ENCODE measurements at regions not wholly inside any gene's neighbourhood (a gene's known extent, or its start where the extent isn't known, plus 50 kb on each side); places are given as distances from the start of the nearest gene placed in this dataset.

GRCh38 chr12:78534311-78534710 is 330.3 kb upstream of the SYT1 start:
- no peak for DNase-seq
- H3F3A ChIP-seq (replicated peaks; ENCODE audit: insufficient read depth), result no peaks in the 10 kb centered on the region
- no peaks in the 10 kb centered on the region for H4K20me1 ChIP-seq (ENCODE audit: insufficient read depth)
- no peak overlapping the region for H2AFZ ChIP-seq (ENCODE audit: low read depth)
- H3K4me1 ChIP-seq (ENCODE audit: control insufficient read depth in 1 of 2, insufficient read depth in 2 of 2, low read depth in 1 of 2, low read length in 1 of 2), result no peaks in the 10 kb centered on the region
- no peak overlapping the region for H3K4me2 ChIP-seq
- ChIA-PET CTCF (no interaction called here), POLR2A (no interaction called here)
- no peak overlapping the region for H3K27ac ChIP-seq (ENCODE audit: low read depth in 2 of 2, low read length in 1 of 2)
- H3K9me3 ChIP-seq, result no peaks in the 10 kb centered on the region
- no peaks in the 10 kb centered on the region for H3K79me2 ChIP-seq (ENCODE audit: insufficient read depth)
- H3K9ac ChIP-seq, result no peak overlapping the region
- H3K9me2 ChIP-seq, result no peaks in the 10 kb centered on the region
- H3K36me3 ChIP-seq (replicated peaks in 1 of 2; ENCODE audit: control insufficient read depth in 1 of 2, insufficient read depth in 2 of 2, low read length in 1 of 2), result no peaks in the 10 kb centered on the region
- H3K27me3 ChIP-seq (ENCODE audit: insufficient read depth), result no peaks in the 10 kb centered on the region
- TF ChIP-seq YY1 (IDR thresholded peaks at IDR 0.05; ENCODE audit: low read depth) (no peak), RCOR1 (IDR thresholded peaks at IDR 0.05; ENCODE audit: low read length) (no peak), EP300 (IDR thresholded peaks at IDR 0.05; ENCODE audit: borderline replicate concordance in 1 of 2, low read depth in 1 of 2, low read length in 1 of 2) (no peak)
- TF ChIP-seq, protein P1, sequence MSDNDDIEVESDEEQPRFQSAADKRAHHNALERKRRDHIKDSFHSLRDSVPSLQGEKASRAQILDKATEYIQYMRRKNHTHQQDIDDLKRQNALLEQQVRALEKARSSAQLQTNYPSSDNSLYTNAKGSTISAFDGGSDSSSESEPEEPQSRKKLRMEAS (IDR thresholded peaks at IDR 0.05; ENCODE audit: low read depth), result no peak
- TF ChIP-seq, protein P2, sequence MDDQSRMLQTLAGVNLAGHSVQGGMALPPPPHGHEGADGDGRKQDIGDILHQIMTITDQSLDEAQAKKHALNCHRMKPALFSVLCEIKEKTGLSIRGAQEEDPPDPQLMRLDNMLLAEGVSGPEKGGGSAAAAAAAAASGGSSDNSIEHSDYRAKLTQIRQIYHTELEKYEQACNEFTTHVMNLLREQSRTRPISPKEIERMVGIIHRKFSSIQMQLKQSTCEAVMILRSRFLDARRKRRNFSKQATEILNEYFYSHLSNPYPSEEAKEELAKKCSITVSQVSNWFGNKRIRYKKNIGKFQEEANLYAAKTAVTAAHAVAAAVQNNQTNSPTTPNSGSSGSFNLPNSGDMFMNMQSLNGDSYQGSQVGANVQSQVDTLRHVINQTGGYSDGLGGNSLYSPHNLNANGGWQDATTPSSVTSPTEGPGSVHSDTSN (IDR thresholded peaks at IDR 0.05), result no peak
- WGBS (ENCODE audit: low lambda C conversion rate), result 17% methylated on average over 1 of the region's 1 CpG
- no peak overlapping the region for H3K4me3 ChIP-seq (ENCODE audit: low read depth in 2 of 2, low read length in 1 of 2)

- 77% methylated on average over 7 of the region's 7 CpGs for WGBS (ENCODE audit: low lambda C conversion rate)
- H3K27ac ChIP-seq (ENCODE audit: low read depth in 2 of 2, low read length in 1 of 2), result no peak overlapping the region
- no peaks in the 10 kb centered on the region for H3K9me3 ChIP-seq
- H2AFZ ChIP-seq (ENCODE audit: low read depth), result no peak overlapping the region
- H3K79me2 ChIP-seq (ENCODE audit: insufficient read depth), result no peaks in the 10 kb centered on the region
- H4K20me1 ChIP-seq (ENCODE audit: insufficient read depth), result no peaks in the 10 kb centered on the region
- H3K4me3 ChIP-seq (ENCODE audit: low read depth in 2 of 2, low read length in 1 of 2), result no peak overlapping the region
- H3K9me2 ChIP-seq, result no peaks in the 10 kb centered on the region
- no peaks in the 10 kb centered on the region for H3F3A ChIP-seq (replicated peaks; ENCODE audit: insufficient read depth)
- TF ChIP-seq EZH2phosphoT487 (IDR thresholded peaks at IDR 0.05; ENCODE audit: borderline replicate concordance, low read depth), result no peak
- no peak for TF ChIP-seq POLR2AphosphoS5 (IDR thresholded peaks at IDR 0.05; ENCODE audit: low read depth, low read length)
- TF ChIP-seq TCF12 (IDR thresholded peaks at IDR 0.05), result no peak
- TF ChIP-seq GABPA (IDR thresholded peaks at IDR 0.05; ENCODE audit: low read depth), result no peak
- no peak for TF ChIP-seq MXI1 (IDR thresholded peaks at IDR 0.05; ENCODE audit: low read depth, low read length)
- no peak for TF ChIP-seq USF1 (IDR thresholded peaks at IDR 0.05; ENCODE audit: borderline replicate concordance, low read depth)
- TF ChIP-seq, protein P1 (IDR thresholded peaks at IDR 0.05; ENCODE audit: low read depth), result no peak
- no peak for TF ChIP-seq FOXM1 (IDR thresholded peaks at IDR 0.05; ENCODE audit: low read depth)
- TF ChIP-seq, protein P2 (IDR thresholded peaks at IDR 0.05), result no peak
- TF ChIP-seq FOXJ3 (CRISPR knock-in tag; IDR thresholded peaks at IDR 0.05), result no peak
- no peak for TF ChIP-seq GATA2 (CRISPR knock-in tag; IDR thresholded peaks at IDR 0.05)
- no peak for TF ChIP-seq MEF2A (IDR thresholded peaks at IDR 0.05; ENCODE audit: borderline replicate concordance, low read depth)
- TF ChIP-seq JUND (IDR thresholded peaks at IDR 0.05), result no peak
- TF ChIP-seq CTCF (IDR thresholded peaks at IDR 0.05), result no peak
- no peaks in the 10 kb centered on the region for H3K36me3 ChIP-seq (replicated peaks in 1 of 2; ENCODE audit: control insufficient read depth in 1 of 2, insufficient read depth in 2 of 2, low read length in 1 of 2)
- H3K9ac ChIP-seq, result no peak overlapping the region
- POLR2A ChIA-PET, result no interaction called here
- no peaks in the 10 kb centered on the region for H3K27me3 ChIP-seq (ENCODE audit: insufficient read depth)
- no peaks in the 10 kb centered on the region for H3K4me1 ChIP-seq (ENCODE audit: control insufficient read depth in 1 of 2, insufficient read depth in 2 of 2, low read depth in 1 of 2, low read length in 1 of 2)
- CTCF ChIA-PET, result no interaction called here
- no peak for DNase-seq
- no peak overlapping the region for H3K4me2 ChIP-seq
Observed at GRCh38 chr12:78540606-78541336, 323.8 kb upstream of the SYT1 start.
